GM12872 (cell line): ENCODE measurements at regions not wholly inside any gene's neighbourhood (a gene's known extent, or its start where the extent isn't known, plus 50 kb on each side); places are given as distances from the start of the nearest gene placed in this dataset.

ENCODE experiments used
- TF ChIP-seq, protein P1 (sequence below): IDR thresholded peaks from 3 replicates; pipeline ENCODE4 v1.5.1; 2011; ENCODE audit warnings: low read depth, mild to moderate bottlenecking, low read length, moderate library complexity; ENCODE audit not compliant: insufficient read depth

DNA sequence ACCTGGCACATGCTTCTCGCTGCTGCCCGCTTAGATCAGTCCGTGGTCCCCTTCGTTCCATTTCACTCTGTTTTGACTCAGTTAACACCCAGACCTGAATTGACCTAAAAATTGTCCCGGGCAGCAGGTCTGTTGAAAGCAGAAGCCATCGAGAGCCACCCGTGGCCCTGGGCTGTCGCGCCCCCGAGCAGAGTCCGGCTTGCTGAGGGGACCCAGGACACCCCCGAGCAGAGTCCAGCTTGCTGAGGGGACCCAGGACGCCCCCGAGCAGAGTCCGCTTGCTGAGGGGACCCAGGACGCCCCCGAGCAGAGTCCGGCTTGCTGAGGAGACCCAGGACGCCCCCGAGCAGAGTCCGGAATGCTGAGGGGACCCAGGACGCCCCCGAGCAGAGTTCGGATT, 50.2 kb upstream of the GALNT9 start:
- TF ChIP-seq, protein P1, sequence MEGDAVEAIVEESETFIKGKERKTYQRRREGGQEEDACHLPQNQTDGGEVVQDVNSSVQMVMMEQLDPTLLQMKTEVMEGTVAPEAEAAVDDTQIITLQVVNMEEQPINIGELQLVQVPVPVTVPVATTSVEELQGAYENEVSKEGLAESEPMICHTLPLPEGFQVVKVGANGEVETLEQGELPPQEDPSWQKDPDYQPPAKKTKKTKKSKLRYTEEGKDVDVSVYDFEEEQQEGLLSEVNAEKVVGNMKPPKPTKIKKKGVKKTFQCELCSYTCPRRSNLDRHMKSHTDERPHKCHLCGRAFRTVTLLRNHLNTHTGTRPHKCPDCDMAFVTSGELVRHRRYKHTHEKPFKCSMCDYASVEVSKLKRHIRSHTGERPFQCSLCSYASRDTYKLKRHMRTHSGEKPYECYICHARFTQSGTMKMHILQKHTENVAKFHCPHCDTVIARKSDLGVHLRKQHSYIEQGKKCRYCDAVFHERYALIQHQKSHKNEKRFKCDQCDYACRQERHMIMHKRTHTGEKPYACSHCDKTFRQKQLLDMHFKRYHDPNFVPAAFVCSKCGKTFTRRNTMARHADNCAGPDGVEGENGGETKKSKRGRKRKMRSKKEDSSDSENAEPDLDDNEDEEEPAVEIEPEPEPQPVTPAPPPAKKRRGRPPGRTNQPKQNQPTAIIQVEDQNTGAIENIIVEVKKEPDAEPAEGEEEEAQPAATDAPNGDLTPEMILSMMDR, result no peak
